CD4-positive, alpha-beta T cell (primary cell): ENCODE measurements at regions not wholly inside any gene's neighbourhood (a gene's known extent, or its start where the extent isn't known, plus 50 kb on each side); places are given as distances from the start of the nearest gene placed in this dataset.

Experiments used
- ATAC-seq: fragments of 200-7000 bp; cut with Tn5 transposase; one replicate; pipeline ENCODE4 v1.10.0; 2022; ENCODE audit warnings: mild to moderate bottlenecking; ENCODE audit not compliant: poor library complexity
- CTCF ChIA-PET: fragments of 350-600 bp; sonication (Branson Sonifier 250); formaldehyde crosslinking; loops from one replicate; lab custom pipeline; 2021; ENCODE audit warnings: antibody characterized with exemption, inconsistent platforms; lab: Charles Lee
- POLR2A ChIA-PET: fragments of 350-600 bp; sonication (Branson Sonifier 250); formaldehyde crosslinking; loops from one replicate; lab custom pipeline; 2021; ENCODE audit warnings: antibody characterized with exemption, inconsistent platforms; lab: Charles Lee
- DNase-seq, 14 experiments: peaks; one replicate each; pipeline ENCODE4 v3.0.0-alpha.2; 2013 to 2020; ENCODE audit warnings: mixed read lengths in 2 of 14
- H3K27ac ChIP-seq, 2 donors: one replicate each; pipeline versions ENCODE4 v1.5.1 to v1.7.0; 2013; ENCODE audit warnings: low read length in 2 of 2, low read depth in 1 of 2, mild to moderate bottlenecking in 1 of 2
- H3K27me3 ChIP-seq, 2 experiments: 1 replicate in 1 of 2; 2 replicates in 1 of 2; pipeline versions ENCODE4 v1.6.1 to v1.7.0; 2013; ENCODE audit warnings: low read length in 2 of 2, control low read depth in 1 of 2, mild to moderate bottlenecking in 1 of 2, moderate library complexity in 1 of 2; ENCODE audit not compliant: insufficient read depth in 2 of 2, control insufficient read depth in 1 of 2
- H3K36me3 ChIP-seq: one replicate; pipeline ENCODE4 v1.6.1; 2013; ENCODE audit warnings: low read length, control low read depth; ENCODE audit not compliant: insufficient read depth
- H3K4me1 ChIP-seq: one replicate; pipeline ENCODE4 v1.6.1; 2013; ENCODE audit warnings: low read length, control low read depth; ENCODE audit not compliant: insufficient read depth
- H3K4me3 ChIP-seq: one replicate; pipeline ENCODE4 v1.5.1; 2013; ENCODE audit warnings: mild to moderate bottlenecking, low read length, moderate library complexity
- H3K9me3 ChIP-seq, 2 experiments: 1 replicate in 1 of 2; 2 replicates in 1 of 2; pipeline versions ENCODE4 v1.6.1 to v1.7.0; 2013; ENCODE audit warnings: low read length in 2 of 2, mild to moderate bottlenecking in 2 of 2, control low read depth in 1 of 2, moderate library complexity in 1 of 2; ENCODE audit not compliant: control insufficient read depth in 1 of 2, insufficient read depth in 1 of 2
- H3K27ac Mint-ChIP-seq: one replicate; pipeline ENCODE4 v1.8.0; 2020; ENCODE audit warnings: mixed read lengths
- H3K27me3 Mint-ChIP-seq: one replicate; pipeline ENCODE4 v1.8.0; 2021; ENCODE audit warnings: mixed read lengths
- H3K36me3 Mint-ChIP-seq: one replicate; pipeline ENCODE4 v1.8.0; 2021; ENCODE audit warnings: low read depth, mixed read lengths
- H3K4me1 Mint-ChIP-seq: one replicate; pipeline ENCODE4 v1.8.0; 2021; ENCODE audit warnings: low read depth, mixed read lengths
- H3K4me3 Mint-ChIP-seq: one replicate; pipeline ENCODE4 v1.8.0; 2020; ENCODE audit warnings: mild to moderate bottlenecking, mixed read lengths
- H3K9me3 Mint-ChIP-seq: one replicate; pipeline ENCODE4 v1.8.0; 2020; ENCODE audit warnings: mixed read lengths
- CTCF ChIP-seq: fragments of 200-600 bp; IDR thresholded peaks from one replicate; pipeline ENCODE4 v1.8.0; 2022; ENCODE audit warnings: antibody characterized with exemption, mild to moderate bottlenecking
- intact Hi-C, 2 experiments: fragments of 100-400 bp; cut with DNase I in 1 of 2; cut with micrococcal nuclease in 1 of 2; formaldehyde crosslinking; loops; one replicate each; pipeline versions ENCODE4 v1.15.1 to v1.9.0; 2023 to 2025; cut with DNase I, micrococcal nuclease

GRCh38 chr12:25653487-25654175 is 100.5 kb upstream of the LMNTD1 start:
- Histone ChIP-seq H3K4me3 (no peak overlapping the region), H3K4me1 (no peaks in the 10 kb centered on the region), H3K9me3 (peaks cover 0 to 4% of the 10 kb centered on the region in 2 experiments), H3K27me3 (no peaks in the 10 kb centered on the region), H3K27ac (no peak overlapping the region), H3K36me3 (no peaks in the 10 kb centered on the region)
- Mint-ChIP-seq H3K27me3 (no peaks in the 10 kb centered on the region), H3K4me1 (peaks cover 7% of the 10 kb centered on the region), H3K4me3 (no peak overlapping the region), H3K27ac (no peak overlapping the region), H3K36me3 (no peaks in the 10 kb centered on the region), H3K9me3 (no peaks in the 10 kb centered on the region)
- ChIA-PET CTCF (no interaction called here), POLR2A (no interaction called here)
- ATAC-seq (no peak), DNase-seq (no peak)
- no peak for TF ChIP-seq CTCF
- intact Hi-C loops: no loop called here

GRCh38 chr12:25655702-25656101 is 102.6 kb upstream of the LMNTD1 start:
- Mint-ChIP-seq H3K9me3 (no peaks in the 10 kb centered on the region), H3K27ac (no peak overlapping the region), H3K4me3 (no peak overlapping the region), H3K27me3 (no peaks in the 10 kb centered on the region), H3K4me1 (peaks cover 7% of the 10 kb centered on the region), H3K36me3 (no peaks in the 10 kb centered on the region)
- H3K9me3 ChIP-seq: peaks cover 0 to 4% of the 10 kb centered on the region in 2 experiments
- DNase-seq (no peak), ATAC-seq (no peak)
- ChIA-PET POLR2A (no interaction called here), CTCF (interaction anchor here (0.5 to 0.6 kb wide), 2 partner anchors 274 to 345 kb away, joined by 3 to 4 read pairs; no protein-coding TSS in a partner anchor)
- TF ChIP-seq CTCF: no peak
- intact Hi-C loops: no loop called here
- H3K4me3 ChIP-seq: no peak overlapping the region
- no peaks in the 10 kb centered on the region for H3K36me3 ChIP-seq
- no peaks in the 10 kb centered on the region for H3K4me1 ChIP-seq
- no peaks in the 10 kb centered on the region for H3K27me3 ChIP-seq
- no peak overlapping the region for H3K27ac ChIP-seq

GRCh38 chr12:25659621-25660020 is 106.5 kb upstream of the LMNTD1 start:
- no peak overlapping the region for H3K4me3 Mint-ChIP-seq
- ATAC-seq: no peak
- H3K4me1 Mint-ChIP-seq: no peaks in the 10 kb centered on the region
- H3K27ac Mint-ChIP-seq: no peak overlapping the region
- H3K36me3 ChIP-seq: no peaks in the 10 kb centered on the region
- H3K4me3 ChIP-seq: no peak overlapping the region
- H3K27me3 ChIP-seq: no peaks in the 10 kb centered on the region
- ChIA-PET CTCF (no interaction called here), POLR2A (no interaction called here)
- no peaks in the 10 kb centered on the region for H3K27me3 Mint-ChIP-seq
- H3K9me3 ChIP-seq: no peaks in the 10 kb centered on the region
- intact Hi-C loops: no loop called here
- TF ChIP-seq CTCF: no peak
- no peak overlapping the region for H3K27ac ChIP-seq
- H3K36me3 Mint-ChIP-seq: no peaks in the 10 kb centered on the region
- H3K4me1 ChIP-seq: no peaks in the 10 kb centered on the region
- DNase-seq: no peak
- H3K9me3 Mint-ChIP-seq: peaks cover 3% of the 10 kb centered on the region
